H9 (cell line): ENCODE measurements at regions not wholly inside any gene's neighbourhood (a gene's known extent, or its start where the extent isn't known, plus 50 kb on each side); places are given as distances from the start of the nearest gene placed in this dataset.

Experiments used
- DNase-seq: peaks from one replicate; pipeline ENCODE4 v3.0.0-alpha.2; 2017
- H2AFZ ChIP-seq: one replicate; pipeline ENCODE4 v1.6.1; 2013; ENCODE audit warnings: mild to moderate bottlenecking, low read length, control low read depth, moderate library complexity
- H2AK5ac ChIP-seq: 2 replicates; pipeline ENCODE4 v1.6.1; 2013; ENCODE audit warnings: low read length, control low read depth, mixed read lengths; ENCODE audit not compliant: insufficient read length
- H2BK120ac ChIP-seq: one replicate; pipeline ENCODE4 v1.6.1; 2013; ENCODE audit warnings: low read depth, mild to moderate bottlenecking, low read length, control low read depth, inconsistent platforms; ENCODE audit not compliant: poor library complexity, severe bottlenecking
- H2BK12ac ChIP-seq: 2 replicates; pipeline ENCODE4 v1.6.1; 2013; ENCODE audit warnings: low read length, control low read depth, mixed read lengths, low read depth; ENCODE audit not compliant: insufficient read length
- H2BK15ac ChIP-seq: 2 replicates; pipeline ENCODE4 v1.6.1; 2013; ENCODE audit warnings: low read depth, low read length, control low read depth
- H2BK20ac ChIP-seq: one replicate; pipeline ENCODE4 v1.6.1; 2013; ENCODE audit warnings: low read depth, mild to moderate bottlenecking, low read length, control low read depth, inconsistent platforms; ENCODE audit not compliant: poor library complexity, severe bottlenecking
- H2BK5ac ChIP-seq: 2 replicates; pipeline ENCODE4 v1.6.1; 2013; ENCODE audit warnings: low read length, control low read depth, mixed read lengths; ENCODE audit not compliant: insufficient read length
- H3K14ac ChIP-seq: 2 replicates; pipeline ENCODE4 v1.6.1; 2013; ENCODE audit warnings: low read length, control low read depth; ENCODE audit not compliant: insufficient read depth
- H3K18ac ChIP-seq: 2 replicates; pipeline ENCODE4 v1.6.1; 2013; ENCODE audit warnings: low read depth, mild to moderate bottlenecking, mixed read lengths, low read length, control low read depth; ENCODE audit not compliant: insufficient read length
- H3K23ac ChIP-seq: 2 replicates; pipeline ENCODE4 v1.6.1; 2013; ENCODE audit warnings: low read length, control low read depth, mixed read lengths, low read depth; ENCODE audit not compliant: insufficient read length
- H3K23me2 ChIP-seq: 2 replicates; pipeline ENCODE4 v1.6.1; 2013; ENCODE audit warnings: low read depth, mild to moderate bottlenecking, mixed read lengths, low read length, control low read depth; ENCODE audit not compliant: insufficient read length, poor library complexity, severe bottlenecking
- H3K27ac ChIP-seq: 2 replicates; pipeline ENCODE4 v1.5.1; 2013; ENCODE audit warnings: low read length, control low read depth, mixed read lengths, low read depth; ENCODE audit not compliant: insufficient read length
- H3K27me3 ChIP-seq: 2 replicates; pipeline ENCODE4 v1.6.1; 2013; ENCODE audit warnings: low read length, control low read depth, inconsistent platforms; ENCODE audit not compliant: insufficient read depth
- H3K4ac ChIP-seq: 2 replicates; pipeline ENCODE4 v1.6.1; 2013; ENCODE audit warnings: low read depth, mild to moderate bottlenecking, control low read depth, inconsistent platforms, low read length, moderate library complexity
- H3K4me1 ChIP-seq: 2 replicates; pipeline ENCODE4 v1.6.1; 2013; ENCODE audit warnings: low read length, control low read depth, inconsistent platforms; ENCODE audit not compliant: insufficient read depth
- H3K4me2 ChIP-seq: 2 replicates; pipeline ENCODE4 v1.6.1; 2013; ENCODE audit warnings: low read length, control low read depth, mixed read lengths; ENCODE audit not compliant: insufficient read length, insufficient read depth
- H3K56ac ChIP-seq: 2 replicates; pipeline ENCODE4 v1.6.1; 2013; ENCODE audit warnings: low read depth, mild to moderate bottlenecking, mixed read lengths, low read length, control low read depth; ENCODE audit not compliant: insufficient read length
- H3K79me1 ChIP-seq: 2 replicates; pipeline ENCODE4 v1.6.1; 2013; ENCODE audit warnings: low read depth, mild to moderate bottlenecking, moderate library complexity, low read length, control low read depth, inconsistent platforms; ENCODE audit not compliant: insufficient read depth, poor library complexity, severe bottlenecking
- H3K79me2 ChIP-seq: 2 replicates; pipeline ENCODE4 v1.6.1; 2013; ENCODE audit warnings: low read length, control low read depth, inconsistent platforms; ENCODE audit not compliant: insufficient read depth
- H3K9ac ChIP-seq: 2 replicates; pipeline ENCODE4 v1.6.1; 2013; ENCODE audit warnings: low read length, control low read depth, mixed read lengths; ENCODE audit not compliant: insufficient read length; ENCODE audit errors: extremely low read depth
- H3K9me3 ChIP-seq: one replicate; pipeline ENCODE4 v1.6.1; 2013; ENCODE audit warnings: low read depth, low read length, inconsistent platforms; ENCODE audit not compliant: control insufficient read depth
- H3T11ph ChIP-seq: one replicate; pipeline ENCODE4 v1.6.1; 2013; ENCODE audit warnings: mild to moderate bottlenecking, low read length, control low read depth, inconsistent platforms
- H4K20me1 ChIP-seq: one replicate; pipeline ENCODE4 v1.6.1; 2013; ENCODE audit not compliant: control insufficient read depth, insufficient read length, insufficient read depth
- H4K5ac ChIP-seq: 2 replicates; pipeline ENCODE4 v1.6.1; 2013; ENCODE audit warnings: low read depth, mild to moderate bottlenecking, mixed read lengths, low read length, control low read depth; ENCODE audit not compliant: insufficient read length
- H4K8ac ChIP-seq: replicated peaks from 2 replicates; pipeline ENCODE4 v1.6.1; 2013; ENCODE audit warnings: low read length, control low read depth, mixed read lengths, low read depth; ENCODE audit not compliant: insufficient read length
- H4K91ac ChIP-seq: 2 replicates; pipeline ENCODE4 v1.6.1; 2013; ENCODE audit warnings: low read depth, mild to moderate bottlenecking, moderate library complexity, mixed read lengths, low read length, control low read depth; ENCODE audit not compliant: insufficient read length
- H3K27ac Mint-ChIP-seq, 3 experiments: 2 replicates in 2 of 3; 3 replicates in 1 of 3; pipeline ENCODE4 v1.8.0; 2020 to 2021; ENCODE audit warnings: mixed read lengths in 3 of 3, mild to moderate bottlenecking in 1 of 3, moderate library complexity in 1 of 3
- H3K27me3 Mint-ChIP-seq: 2 replicates; pipeline ENCODE4 v1.8.0; 2021; ENCODE audit warnings: low read depth, mild to moderate bottlenecking, moderate library complexity, mixed read lengths
- H3K36me3 Mint-ChIP-seq, 3 experiments: 2 replicates in 2 of 3; 3 replicates in 1 of 3; pipeline ENCODE4 v1.8.0; 2020 to 2021; ENCODE audit warnings: low read depth in 3 of 3, mixed read lengths in 3 of 3; ENCODE audit not compliant: insufficient read depth in 1 of 3
- H3K4me1 Mint-ChIP-seq, 2 experiments: 2 replicates each; pipeline ENCODE4 v1.8.0; 2020; ENCODE audit warnings: mixed read lengths in 2 of 2
- H3K4me3 Mint-ChIP-seq, 2 experiments: 2 replicates in 1 of 2; 3 replicates in 1 of 2; pipeline ENCODE4 v1.8.0; 2020 to 2021; ENCODE audit warnings: mild to moderate bottlenecking in 2 of 2, mixed read lengths in 2 of 2, moderate library complexity in 1 of 2
- H3K9me3 Mint-ChIP-seq, 2 experiments: 2 replicates in 1 of 2; 3 replicates in 1 of 2; pipeline ENCODE4 v1.8.0; 2020; ENCODE audit warnings: mild to moderate bottlenecking in 2 of 2, mixed read lengths in 2 of 2, moderate library complexity in 1 of 2
- WGBS: extraction: QIAGEN DNeasy Blood & Tissue Kit; methylation state at CpG from one replicate; pipeline ENCODE4 v1.1.7; 2013; ENCODE audit warnings: missing lambda C conversion rate, low lambda C conversion rate, mixed read lengths; ENCODE audit not compliant: insufficient read length; ENCODE audit errors: extremely low coverage; 5-methylcytosine and 5-hydroxymethylcytosine counted together
- TF ChIP-seq, protein P1 (sequence below): fragments of 200-600 bp; sonication (generic); conservative IDR thresholded peaks from 3 replicates; pipeline ENCODE4 v1.8.0; 2021; ENCODE audit warnings: antibody characterized with exemption, mild to moderate bottlenecking

- H2BK15ac ChIP-seq = no peak overlapping the region
- Mint-ChIP-seq H3K9me3 (peaks cover 0 to 2% of the 10 kb centered on the region in 2 experiments; a peak in 2 of 5 replicates), H3K27me3 (peaks cover 4% of the 10 kb centered on the region), H3K4me1 (no peaks in the 10 kb centered on the region), H3K36me3 (no peaks in the 10 kb centered on the region), H3K27ac (no peak overlapping the region), H3K4me3 (no peak overlapping the region)
- H3K14ac ChIP-seq = no peak overlapping the region
- H2BK12ac ChIP-seq = no peak overlapping the region
- H3K23me2 ChIP-seq = no peaks in the 10 kb centered on the region
- no peak overlapping the region for H2AK5ac ChIP-seq
- no peaks in the 10 kb centered on the region for H3K4me1 ChIP-seq
- no peak overlapping the region for H2BK20ac ChIP-seq
- no peak overlapping the region for H4K5ac ChIP-seq
- WGBS = no CpG with 5 or more reads among the region's 2 CpGs
- H4K8ac ChIP-seq = no peak overlapping the region
- no peak overlapping the region for H2BK5ac ChIP-seq
- no peaks in the 10 kb centered on the region for H3K9me3 ChIP-seq
- no peak overlapping the region for H3K27ac ChIP-seq
- TF ChIP-seq, protein P1, sequence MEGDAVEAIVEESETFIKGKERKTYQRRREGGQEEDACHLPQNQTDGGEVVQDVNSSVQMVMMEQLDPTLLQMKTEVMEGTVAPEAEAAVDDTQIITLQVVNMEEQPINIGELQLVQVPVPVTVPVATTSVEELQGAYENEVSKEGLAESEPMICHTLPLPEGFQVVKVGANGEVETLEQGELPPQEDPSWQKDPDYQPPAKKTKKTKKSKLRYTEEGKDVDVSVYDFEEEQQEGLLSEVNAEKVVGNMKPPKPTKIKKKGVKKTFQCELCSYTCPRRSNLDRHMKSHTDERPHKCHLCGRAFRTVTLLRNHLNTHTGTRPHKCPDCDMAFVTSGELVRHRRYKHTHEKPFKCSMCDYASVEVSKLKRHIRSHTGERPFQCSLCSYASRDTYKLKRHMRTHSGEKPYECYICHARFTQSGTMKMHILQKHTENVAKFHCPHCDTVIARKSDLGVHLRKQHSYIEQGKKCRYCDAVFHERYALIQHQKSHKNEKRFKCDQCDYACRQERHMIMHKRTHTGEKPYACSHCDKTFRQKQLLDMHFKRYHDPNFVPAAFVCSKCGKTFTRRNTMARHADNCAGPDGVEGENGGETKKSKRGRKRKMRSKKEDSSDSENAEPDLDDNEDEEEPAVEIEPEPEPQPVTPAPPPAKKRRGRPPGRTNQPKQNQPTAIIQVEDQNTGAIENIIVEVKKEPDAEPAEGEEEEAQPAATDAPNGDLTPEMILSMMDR = no peak
- H3T11ph ChIP-seq = no peak overlapping the region
- no peak overlapping the region for H3K18ac ChIP-seq
- no peak overlapping the region for H4K91ac ChIP-seq
- no peak for DNase-seq
- H3K79me2 ChIP-seq = no peaks in the 10 kb centered on the region
- H3K27me3 ChIP-seq = no peaks in the 10 kb centered on the region
- no peak overlapping the region for H3K9ac ChIP-seq
- H3K23ac ChIP-seq = no peak overlapping the region
- H2BK120ac ChIP-seq = no peak overlapping the region
- H3K79me1 ChIP-seq = no peaks in the 10 kb centered on the region
- no peak overlapping the region for H3K4me2 ChIP-seq
- no peaks in the 10 kb centered on the region for H4K20me1 ChIP-seq
- no peak overlapping the region for H2AFZ ChIP-seq
- no peak overlapping the region for H3K4ac ChIP-seq
- no peak overlapping the region for H3K56ac ChIP-seq
These were observed 207.7 kb upstream of the CTAGE1 start for GRCh38 chr18:22625406-22625805.
